Choroid plexus epithelial cell (primary cell): ENCODE measurements at regions not wholly inside any gene's neighbourhood (a gene's known extent, or its start where the extent isn't known, plus 50 kb on each side); places are given as distances from the start of the nearest gene placed in this dataset.

Experiments used
- DNase-seq: peaks from one replicate; pipeline ENCODE4 v3.0.0-alpha.2; 2010; ENCODE audit warnings: low read depth
- H3K4me3 ChIP-seq: 2 replicates; pipeline ENCODE4 v1.5.1; 2011; ENCODE audit warnings: low read depth, mild to moderate bottlenecking, control low read depth, low read length, moderate library complexity
- CTCF ChIP-seq: conservative IDR thresholded peaks from 2 replicates; pipeline ENCODE4 v1.5.1; 2011; ENCODE audit warnings: low read depth, mild to moderate bottlenecking, control low read depth, inconsistent platforms, low read length, moderate library complexity

GRCh38 chr13:57311009-57311586, 144.1 kb downstream of the PRR20E start:
- no peak overlapping the region for H3K4me3 ChIP-seq
- DNase-seq: no peak
- TF ChIP-seq CTCF: no peak

GRCh38 chr13:57314897-57315520, 148.0 kb downstream of the PRR20E start:
- H3K4me3 ChIP-seq: no peak overlapping the region
- no peak for DNase-seq
- no peak for TF ChIP-seq CTCF

GRCh38 chr13:57326532-57326931, 159.5 kb downstream of the PRR20E start:
- no peak for TF ChIP-seq CTCF
- no peak for DNase-seq
- no peak overlapping the region for H3K4me3 ChIP-seq

- no peak for TF ChIP-seq CTCF
- no peak overlapping the region for H3K4me3 ChIP-seq
- no peak for DNase-seq
Observed at GRCh38 chr13:57340878-57341277, 173.9 kb downstream of the PRR20E start.

GRCh38 chr13:57345526-57345925, 178.5 kb downstream of the PRR20E start:
- DNase-seq: no peak
- TF ChIP-seq CTCF: no peak
- no peak overlapping the region for H3K4me3 ChIP-seq

- no peak for TF ChIP-seq CTCF
- DNase-seq: no peak
- no peak overlapping the region for H3K4me3 ChIP-seq
Observed at GRCh38 chr13:57346786-57347185, 179.8 kb downstream of the PRR20E start.

GRCh38 chr13:57352114-57352513, 185.1 kb downstream of the PRR20E start:
- TF ChIP-seq CTCF: no peak
- no peak for DNase-seq
- H3K4me3 ChIP-seq: no peak overlapping the region
